ENCODE measurements at regions not wholly inside any gene's neighbourhood (a gene's known extent, or its start where the extent isn't known, plus 50 kb on each side); places are given as distances from the start of the nearest gene placed in this dataset.

DNA sequence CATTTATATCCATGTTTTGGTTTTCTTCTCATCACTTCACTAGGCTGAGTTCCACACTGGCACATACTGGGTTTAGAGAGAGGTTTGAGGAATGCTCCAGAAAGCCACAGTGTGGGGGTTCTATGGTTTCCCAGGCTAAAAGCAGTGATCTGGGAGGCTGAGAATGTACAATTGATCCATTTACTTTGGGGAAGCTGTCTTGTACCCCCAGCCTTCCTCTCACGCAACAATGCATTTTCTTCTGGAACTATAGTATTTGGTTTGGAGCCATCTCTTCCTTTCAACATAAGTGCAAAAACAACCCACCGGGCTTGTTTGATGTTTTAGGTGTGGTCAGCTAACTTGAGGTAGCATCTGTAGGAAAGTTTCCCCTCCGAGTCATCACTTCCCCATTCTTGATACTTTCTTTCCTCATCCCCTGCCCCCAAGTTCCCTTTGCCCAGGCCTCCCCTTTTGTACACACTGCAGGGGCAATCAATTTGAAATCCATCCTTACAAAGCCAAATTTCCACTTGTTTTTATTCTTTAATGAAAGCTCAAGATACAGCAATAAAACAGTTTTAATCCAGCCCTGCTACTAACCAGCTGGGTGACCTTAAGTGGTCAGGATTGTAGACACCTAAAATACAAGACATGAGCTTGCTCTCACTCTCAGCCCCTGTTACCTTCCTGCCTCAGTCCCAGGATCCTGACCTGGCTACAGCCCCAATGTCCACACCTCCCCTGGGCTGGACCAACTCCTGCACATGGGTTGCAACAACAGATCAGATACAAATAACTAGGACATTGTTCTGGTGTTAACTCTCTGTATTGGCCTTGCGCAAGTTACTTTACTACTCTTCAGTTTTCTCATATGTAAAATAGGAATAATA is 109.2 kb downstream of the FHDC1 start:
- TF ChIP-seq POLR2A (IDR thresholded peaks at IDR 0.05), result no peak
- TF ChIP-seq, protein P1, sequence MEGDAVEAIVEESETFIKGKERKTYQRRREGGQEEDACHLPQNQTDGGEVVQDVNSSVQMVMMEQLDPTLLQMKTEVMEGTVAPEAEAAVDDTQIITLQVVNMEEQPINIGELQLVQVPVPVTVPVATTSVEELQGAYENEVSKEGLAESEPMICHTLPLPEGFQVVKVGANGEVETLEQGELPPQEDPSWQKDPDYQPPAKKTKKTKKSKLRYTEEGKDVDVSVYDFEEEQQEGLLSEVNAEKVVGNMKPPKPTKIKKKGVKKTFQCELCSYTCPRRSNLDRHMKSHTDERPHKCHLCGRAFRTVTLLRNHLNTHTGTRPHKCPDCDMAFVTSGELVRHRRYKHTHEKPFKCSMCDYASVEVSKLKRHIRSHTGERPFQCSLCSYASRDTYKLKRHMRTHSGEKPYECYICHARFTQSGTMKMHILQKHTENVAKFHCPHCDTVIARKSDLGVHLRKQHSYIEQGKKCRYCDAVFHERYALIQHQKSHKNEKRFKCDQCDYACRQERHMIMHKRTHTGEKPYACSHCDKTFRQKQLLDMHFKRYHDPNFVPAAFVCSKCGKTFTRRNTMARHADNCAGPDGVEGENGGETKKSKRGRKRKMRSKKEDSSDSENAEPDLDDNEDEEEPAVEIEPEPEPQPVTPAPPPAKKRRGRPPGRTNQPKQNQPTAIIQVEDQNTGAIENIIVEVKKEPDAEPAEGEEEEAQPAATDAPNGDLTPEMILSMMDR (IDR thresholded peaks at IDR 0.05), result no peak

Measured in adrenal gland (tissue), 5 donors.